ENCODE measurements at regions not wholly inside any gene's neighbourhood (a gene's known extent, or its start where the extent isn't known, plus 50 kb on each side); places are given as distances from the start of the nearest gene placed in this dataset.
"Not testable (repeated sequence)": the region's sequence is repeated elsewhere in the genome, so short reads cannot be mapped to it uniquely, and the experiment has no call there.

GRCh38 chr5:57738787-57739186 is 256.2 kb upstream of the ACTBL2 start:
- Histone ChIP-seq H3K79me2 (ENCODE audit: insufficient read depth, low read length) (no peaks in the 10 kb centered on the region), H3K27ac (ENCODE audit: low read length) (no peak overlapping the region), H3K27me3 (ENCODE audit: insufficient read depth, low read length, poor library complexity) (no peaks in the 10 kb centered on the region), H3K9me3 (ENCODE audit: insufficient read depth, low read length, severe bottlenecking) (no peaks in the 10 kb centered on the region), H3K4me2 (ENCODE audit: insufficient read depth, low read length) (no peak overlapping the region), H2AFZ (ENCODE audit: low read depth, low read length) (no peak overlapping the region), H3K36me3 (ENCODE audit: insufficient read depth, low read length) (no peaks in the 10 kb centered on the region), H3K4me1 (ENCODE audit: insufficient read depth, low read length) (no peaks in the 10 kb centered on the region), H4K20me1 (ENCODE audit: insufficient read depth, low read length) (no peaks in the 10 kb centered on the region), H3K9ac (ENCODE audit: low read depth, low read length) (no peak overlapping the region), H3K4me3 (ENCODE audit: low read depth in 1 of 2, low read length in 2 of 2) (no peak overlapping the region)
- ATAC-seq (ENCODE audit: insufficient read depth, low read depth) (no peak), DNase-seq (no peak)
- TF ChIP-seq, protein P1, sequence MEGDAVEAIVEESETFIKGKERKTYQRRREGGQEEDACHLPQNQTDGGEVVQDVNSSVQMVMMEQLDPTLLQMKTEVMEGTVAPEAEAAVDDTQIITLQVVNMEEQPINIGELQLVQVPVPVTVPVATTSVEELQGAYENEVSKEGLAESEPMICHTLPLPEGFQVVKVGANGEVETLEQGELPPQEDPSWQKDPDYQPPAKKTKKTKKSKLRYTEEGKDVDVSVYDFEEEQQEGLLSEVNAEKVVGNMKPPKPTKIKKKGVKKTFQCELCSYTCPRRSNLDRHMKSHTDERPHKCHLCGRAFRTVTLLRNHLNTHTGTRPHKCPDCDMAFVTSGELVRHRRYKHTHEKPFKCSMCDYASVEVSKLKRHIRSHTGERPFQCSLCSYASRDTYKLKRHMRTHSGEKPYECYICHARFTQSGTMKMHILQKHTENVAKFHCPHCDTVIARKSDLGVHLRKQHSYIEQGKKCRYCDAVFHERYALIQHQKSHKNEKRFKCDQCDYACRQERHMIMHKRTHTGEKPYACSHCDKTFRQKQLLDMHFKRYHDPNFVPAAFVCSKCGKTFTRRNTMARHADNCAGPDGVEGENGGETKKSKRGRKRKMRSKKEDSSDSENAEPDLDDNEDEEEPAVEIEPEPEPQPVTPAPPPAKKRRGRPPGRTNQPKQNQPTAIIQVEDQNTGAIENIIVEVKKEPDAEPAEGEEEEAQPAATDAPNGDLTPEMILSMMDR (IDR thresholded peaks at IDR 0.05; ENCODE audit: borderline replicate concordance, extremely low read depth, low read length, poor library complexity, severe bottlenecking): no peak
- TF ChIP-seq EZH2 (IDR thresholded peaks at IDR 0.05; ENCODE audit: borderline replicate concordance, low read depth, low read length, severe bottlenecking): no peak

- no peaks in the 10 kb centered on the region for H3K79me2 ChIP-seq (ENCODE audit: insufficient read depth, low read length)
Measured at GRCh38 chr5:57738301-57738700, 255.7 kb upstream of the ACTBL2 start.

GRCh38 chr5:57736716-57737115 is 254.1 kb upstream of the ACTBL2 start:
- DNase-seq: no peak
- H2AFZ ChIP-seq (ENCODE audit: low read depth, low read length): no peak overlapping the region
- H3K9me3 ChIP-seq (ENCODE audit: insufficient read depth, low read length, severe bottlenecking): no peaks in the 10 kb centered on the region
- TF ChIP-seq, protein P1 (IDR thresholded peaks at IDR 0.05; ENCODE audit: borderline replicate concordance, extremely low read depth, low read length, poor library complexity, severe bottlenecking): no peak
- no peak for TF ChIP-seq EZH2 (IDR thresholded peaks at IDR 0.05; ENCODE audit: borderline replicate concordance, low read depth, low read length, severe bottlenecking)
- no peaks in the 10 kb centered on the region for H3K4me1 ChIP-seq (ENCODE audit: insufficient read depth, low read length)
- no peaks in the 10 kb centered on the region for H4K20me1 ChIP-seq (ENCODE audit: insufficient read depth, low read length)
- H3K79me2 ChIP-seq (ENCODE audit: insufficient read depth, low read length): no peaks in the 10 kb centered on the region
- ATAC-seq (ENCODE audit: insufficient read depth, low read depth): no peak
- no peak overlapping the region for H3K27ac ChIP-seq (ENCODE audit: low read length)
- H3K36me3 ChIP-seq (ENCODE audit: insufficient read depth, low read length): no peaks in the 10 kb centered on the region
- H3K9ac ChIP-seq (ENCODE audit: low read depth, low read length): no peak overlapping the region
- H3K27me3 ChIP-seq (ENCODE audit: insufficient read depth, low read length, poor library complexity): no peaks in the 10 kb centered on the region
- no peak overlapping the region for H3K4me3 ChIP-seq (ENCODE audit: low read depth in 1 of 2, low read length in 2 of 2)
- no peak overlapping the region for H3K4me2 ChIP-seq (ENCODE audit: insufficient read depth, low read length)

More at GRCh38 chr5:57738301-57738700, 255.7 kb upstream of the ACTBL2 start:
- Histone ChIP-seq H3K9me3 (ENCODE audit: insufficient read depth, low read length, severe bottlenecking) (no peaks in the 10 kb centered on the region), H3K4me2 (ENCODE audit: insufficient read depth, low read length) (no peak overlapping the region), H3K27me3 (ENCODE audit: insufficient read depth, low read length, poor library complexity) (no peaks in the 10 kb centered on the region), H4K20me1 (ENCODE audit: insufficient read depth, low read length) (no peaks in the 10 kb centered on the region), H3K4me1 (ENCODE audit: insufficient read depth, low read length) (no peaks in the 10 kb centered on the region), H3K4me3 (ENCODE audit: low read depth in 1 of 2, low read length in 2 of 2) (no peak overlapping the region), H2AFZ (ENCODE audit: low read depth, low read length) (no peak overlapping the region), H3K9ac (ENCODE audit: low read depth, low read length) (no peak overlapping the region), H3K27ac (ENCODE audit: low read length) (no peak overlapping the region), H3K36me3 (ENCODE audit: insufficient read depth, low read length) (no peaks in the 10 kb centered on the region)
- no peak for ATAC-seq (ENCODE audit: insufficient read depth, low read depth)
- TF ChIP-seq EZH2 (IDR thresholded peaks at IDR 0.05; ENCODE audit: borderline replicate concordance, low read depth, low read length, severe bottlenecking): no peak
- TF ChIP-seq, protein P1 (IDR thresholded peaks at IDR 0.05; ENCODE audit: borderline replicate concordance, extremely low read depth, low read length, poor library complexity, severe bottlenecking): no peak
- no peak for DNase-seq

GRCh38 chr5:57735279-57736153 is 252.9 kb upstream of the ACTBL2 start:
- H3K9me3 ChIP-seq (ENCODE audit: insufficient read depth, low read length, severe bottlenecking); H2AFZ ChIP-seq (ENCODE audit: low read depth, low read length); H3K27ac ChIP-seq (ENCODE audit: low read length); H3K4me3 ChIP-seq (ENCODE audit: low read depth in 1 of 2, low read length in 2 of 2); ATAC-seq (ENCODE audit: insufficient read depth, low read depth); H3K9ac ChIP-seq (ENCODE audit: low read depth, low read length); DNase-seq; H3K4me2 ChIP-seq (ENCODE audit: insufficient read depth, low read length); H3K27me3 ChIP-seq (ENCODE audit: insufficient read depth, low read length, poor library complexity); H3K79me2 ChIP-seq (ENCODE audit: insufficient read depth, low read length); H3K4me1 ChIP-seq (ENCODE audit: insufficient read depth, low read length); H3K36me3 ChIP-seq (ENCODE audit: insufficient read depth, low read length); H4K20me1 ChIP-seq (ENCODE audit: insufficient read depth, low read length): not testable (repeated sequence)
